SK-N-SH treated with all-trans-retinoic acid at 6 μM for 48 hours (cell line): ENCODE measurements at regions not wholly inside any gene's neighbourhood (a gene's known extent, or its start where the extent isn't known, plus 50 kb on each side); places are given as distances from the start of the nearest gene placed in this dataset.

Source experiments
- ATAC-seq: fragments of 200-7000 bp; cut with Tn5 transposase; 3 replicates; pipeline ENCODE4 v1.9.1; 2020; ENCODE audit warnings: mild to moderate bottlenecking, moderate library complexity
- BACH2 ChIP-seq: fragments of 250-450 bp; sonication (Bioruptor Pico); IDR thresholded peaks from 2 replicates; pipeline ENCODE4 v1.9.0; 2021; ENCODE audit warnings: mild to moderate bottlenecking, borderline replicate concordance
- CREB5 ChIP-seq: fragments of 250-450 bp; sonication (Bioruptor Pico); IDR thresholded peaks from 2 replicates; pipeline ENCODE4 v1.5.1; 2020; ENCODE audit warnings: low read depth, mild to moderate bottlenecking, moderate library complexity
- CSRNP3 ChIP-seq: fragments of 250-450 bp; sonication (Bioruptor Pico); IDR thresholded peaks from 2 replicates; pipeline ENCODE4 v1.5.1; 2021; ENCODE audit warnings: mild to moderate bottlenecking, moderate library complexity
- ESRRG ChIP-seq: fragments of 250-450 bp; sonication (Bioruptor Pico); IDR thresholded peaks from 2 replicates; pipeline ENCODE4 v1.6.1; 2021; ENCODE audit warnings: mild to moderate bottlenecking
- GLIS3 ChIP-seq: fragments of 250-450 bp; sonication (Bioruptor Pico); IDR thresholded peaks from 2 replicates; pipeline ENCODE4 v1.5.0; 2020; ENCODE audit warnings: mild to moderate bottlenecking, moderate library complexity
- ISL1 ChIP-seq: fragments of 250-450 bp; sonication (Bioruptor Pico); IDR thresholded peaks from 2 replicates; pipeline ENCODE4 v2.1.2; 2022; ENCODE audit warnings: mild to moderate bottlenecking, moderate library complexity
- OSR1 ChIP-seq: fragments of 250-450 bp; sonication (Bioruptor Pico); IDR thresholded peaks from 2 replicates; pipeline ENCODE4 v1.8.0; 2022; ENCODE audit warnings: moderate library complexity, mild to moderate bottlenecking, inconsistent platforms
- POU6F1 ChIP-seq: fragments of 250-450 bp; sonication (Bioruptor Pico); IDR thresholded peaks from 2 replicates; pipeline ENCODE4 v1.8.0; 2021; ENCODE audit warnings: low read depth, mild to moderate bottlenecking, moderate library complexity, borderline replicate concordance
- PPARA ChIP-seq: fragments of 250-450 bp; sonication (Bioruptor Pico); IDR thresholded peaks from 2 replicates; pipeline ENCODE4 v1.5.0; 2020; ENCODE audit warnings: mild to moderate bottlenecking, borderline replicate concordance
- RARB ChIP-seq: fragments of 250-450 bp; sonication (Bioruptor Pico); IDR thresholded peaks from 2 replicates; pipeline ENCODE4 v1.8.0; 2021; ENCODE audit warnings: mild to moderate bottlenecking, moderate library complexity
- SNAI2 ChIP-seq: fragments of 250-450 bp; sonication (Bioruptor Pico); IDR thresholded peaks from 2 replicates; pipeline ENCODE4 v1.5.0; 2020; ENCODE audit warnings: mild to moderate bottlenecking, moderate library complexity
- TCF4 ChIP-seq: fragments of 250-450 bp; sonication (Bioruptor Pico); IDR thresholded peaks from 2 replicates; pipeline ENCODE4 v1.8.0; 2021; ENCODE audit warnings: mild to moderate bottlenecking, moderate library complexity, borderline replicate concordance
- TSHZ2 ChIP-seq: fragments of 250-450 bp; sonication (Bioruptor Pico); IDR thresholded peaks from 2 replicates; pipeline ENCODE4 v1.5.0; 2020; ENCODE audit warnings: mild to moderate bottlenecking, moderate library complexity
- ZC3H10 ChIP-seq: fragments of 250-450 bp; sonication (Bioruptor Pico); IDR thresholded peaks from 2 replicates; pipeline ENCODE4 v1.5.1; 2021; ENCODE audit warnings: mild to moderate bottlenecking, moderate library complexity
- ZFP3 ChIP-seq: fragments of 250-450 bp; sonication (Bioruptor Pico); IDR thresholded peaks from 2 replicates; pipeline ENCODE4 v1.5.0; 2020; ENCODE audit warnings: mild to moderate bottlenecking, moderate library complexity
- ZFP30 ChIP-seq: fragments of 450-650 bp; formaldehyde crosslinking; IDR thresholded peaks from 2 replicates; pipeline ENCODE4 v1.5.0; 2022; ENCODE audit warnings: mild to moderate bottlenecking, moderate library complexity
- ZNF565 ChIP-seq: fragments of 450-650 bp; formaldehyde crosslinking; conservative IDR thresholded peaks from 2 replicates; pipeline ENCODE4 v1.5.0; 2020; ENCODE audit warnings: low read depth, mild to moderate bottlenecking, moderate library complexity
- ZNF70 ChIP-seq: fragments of 450-650 bp; formaldehyde crosslinking; IDR thresholded peaks from 2 replicates; pipeline ENCODE4 v1.5.0; 2020; ENCODE audit warnings: mild to moderate bottlenecking, moderate library complexity

GRCh38 chr16:59385491-59385890, 651.4 kb upstream of the GOT2 start:
- ATAC-seq: no peak

GRCh38 chr16:59373632-59374031, 639.5 kb upstream of the GOT2 start:
- ATAC-seq: no peak

More at GRCh38 chr16:59385491-59385890, 651.4 kb upstream of the GOT2 start:
- TF ChIP-seq RARB (CRISPR knock-in tag) (no peak), ISL1 (CRISPR knock-in tag) (no peak), CSRNP3 (CRISPR knock-in tag) (no peak), ZNF70 (CRISPR knock-in tag) (no peak), ESRRG (CRISPR knock-in tag) (no peak)

GRCh38 chr16:59370717-59371116, 636.6 kb upstream of the GOT2 start:
- ATAC-seq: no peak
- TF ChIP-seq ZNF70 (CRISPR knock-in tag) (no peak), CREB5 (CRISPR knock-in tag) (no peak), ISL1 (CRISPR knock-in tag) (no peak), SNAI2 (CRISPR knock-in tag) (no peak), BACH2 (CRISPR knock-in tag) (no peak), ZNF565 (no peak), ZFP3 (no peak), TCF4 (CRISPR knock-in tag) (no peak), ESRRG (CRISPR knock-in tag) (no peak), TSHZ2 (CRISPR knock-in tag) (no peak), ZFP30 (CRISPR knock-in tag) (no peak), PPARA (no peak), GLIS3 (CRISPR knock-in tag) (no peak), RARB (CRISPR knock-in tag) (no peak), ZC3H10 (CRISPR knock-in tag) (no peak)

More at GRCh38 chr16:59373632-59374031, 639.5 kb upstream of the GOT2 start:
- TF ChIP-seq POU6F1 (no peak), OSR1 (CRISPR knock-in tag) (no peak), ZC3H10 (CRISPR knock-in tag) (no peak), BACH2 (CRISPR knock-in tag) (no peak), CREB5 (CRISPR knock-in tag) (no peak), ZFP30 (CRISPR knock-in tag) (no peak), TSHZ2 (CRISPR knock-in tag) (no peak)
